ENCODE measurements at regions not wholly inside any gene's neighbourhood (a gene's known extent, or its start where the extent isn't known, plus 50 kb on each side); places are given as distances from the start of the nearest gene placed in this dataset.

GRCh38 chr10:75294518-75294865 lies 58.7 kb upstream of the COMTD1 start:
- DNase-seq (ENCODE audit: low spot score) = no peak

DNA sequence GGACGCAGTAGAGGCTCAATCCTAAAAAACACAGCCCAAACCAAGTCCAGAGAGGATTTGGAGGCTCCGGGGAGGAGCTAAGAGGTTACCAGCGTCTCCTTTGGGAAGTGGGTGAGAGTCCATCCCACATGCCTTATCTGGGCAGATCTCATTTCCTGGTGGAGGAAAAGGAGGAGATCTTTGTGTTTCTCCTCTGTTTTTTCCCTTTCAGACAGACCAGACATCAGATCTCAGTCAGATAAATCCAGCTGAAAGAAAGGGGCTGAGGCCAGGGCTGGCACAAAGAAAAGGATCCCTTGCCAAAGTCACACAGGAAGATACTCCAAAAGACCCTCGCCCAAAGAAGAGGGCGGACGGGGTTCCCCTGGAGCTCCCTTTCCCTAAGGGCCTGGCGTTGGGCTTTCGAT lies 58.3 kb upstream of the COMTD1 start:
- no peak for DNase-seq (ENCODE audit: low spot score)

DNA sequence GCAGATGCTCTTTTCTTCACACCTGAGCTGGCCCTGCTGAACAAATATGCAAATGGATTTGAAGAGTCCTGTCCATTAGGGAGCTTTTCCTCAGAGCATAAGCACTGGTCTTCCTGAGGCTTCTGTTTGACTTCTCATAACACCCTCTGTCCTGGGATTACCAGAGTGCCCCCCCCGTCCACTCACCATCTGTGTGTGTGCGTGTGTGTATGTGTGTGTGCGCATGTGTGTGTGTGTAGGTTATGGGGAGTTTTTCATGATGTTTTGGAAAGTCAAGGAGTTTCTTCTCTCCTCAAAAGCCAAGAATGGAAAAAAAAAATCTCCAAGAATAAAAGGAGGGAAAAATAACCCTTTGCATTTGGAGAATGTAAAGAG lies 57.7 kb upstream of the COMTD1 start:
- DNase-seq (ENCODE audit: low spot score) = no peak

GRCh38 chr10:75292794-75293445 lies 57.2 kb upstream of the COMTD1 start:
- no peak for DNase-seq (ENCODE audit: low spot score)

DNA sequence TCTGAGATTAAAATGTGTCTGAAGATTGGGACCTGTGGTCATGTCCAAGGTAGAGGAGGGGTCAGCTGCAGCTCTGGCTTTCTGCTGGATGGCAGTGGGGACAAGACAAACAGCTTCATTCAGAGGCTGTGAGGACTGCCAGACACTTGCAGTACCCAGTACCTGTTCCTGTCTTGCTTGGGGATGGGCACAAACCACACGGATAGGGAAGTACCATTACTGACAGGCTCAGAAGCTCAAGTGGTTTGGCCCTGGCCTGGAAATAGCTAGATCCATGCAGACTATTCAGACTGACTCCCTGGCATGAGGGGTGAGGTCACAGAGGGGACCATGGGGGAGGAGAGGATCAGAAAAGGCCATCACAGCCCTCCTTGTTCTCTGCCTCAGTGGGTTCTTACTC lies 56.0 kb upstream of the COMTD1 start:
- DNase-seq (ENCODE audit: low spot score) = no peak

DNA sequence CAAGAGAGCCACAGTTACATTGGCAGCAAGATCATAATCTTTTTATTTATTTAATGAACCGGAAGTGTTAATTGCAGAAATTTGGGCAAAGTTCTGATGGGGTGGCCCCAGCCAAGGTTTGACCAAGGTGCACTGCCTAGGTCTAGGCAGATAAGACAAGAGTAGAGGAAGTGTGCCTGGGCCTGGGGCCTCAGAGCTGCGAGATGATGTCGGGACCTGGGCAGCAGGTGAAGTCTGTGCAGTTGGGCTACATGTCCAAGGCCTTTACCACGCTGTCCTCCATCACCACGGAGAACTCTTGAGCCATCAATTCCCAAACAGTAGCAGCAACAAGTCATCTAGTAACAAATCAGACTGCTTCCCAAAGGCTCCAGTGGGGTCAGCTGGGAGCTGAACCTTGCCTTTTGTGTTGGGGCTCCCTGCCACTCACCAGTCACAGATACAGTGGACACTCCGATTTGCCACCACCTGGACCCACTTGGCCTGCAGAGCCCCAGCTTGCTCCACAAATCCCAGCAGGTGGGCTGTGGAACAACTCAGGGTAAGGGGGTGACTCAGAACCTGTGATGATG lies 52.5 kb upstream of the COMTD1 start:
- DNase-seq (ENCODE audit: low spot score) = no peak

DNA sequence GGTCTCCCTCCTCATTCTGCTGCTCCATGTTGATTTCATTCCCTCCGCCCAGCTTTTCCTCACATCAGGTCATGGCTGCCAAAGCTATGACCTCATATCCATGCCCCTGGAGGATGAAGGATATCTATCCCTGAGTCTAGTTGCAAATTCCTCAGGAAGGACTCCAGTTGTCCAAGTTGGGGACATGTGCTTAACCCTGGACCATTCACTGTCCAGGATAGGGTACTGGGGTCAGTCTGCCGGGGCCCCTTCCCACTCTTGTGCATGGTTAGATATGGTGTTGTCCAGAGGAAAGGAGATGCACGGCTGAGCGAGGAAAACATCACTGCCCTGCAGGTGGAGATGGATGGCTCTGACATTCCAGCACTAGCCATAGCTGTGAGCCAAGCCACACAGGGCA lies 51.9 kb upstream of the COMTD1 start:
- no peak for DNase-seq (ENCODE audit: low spot score)

GRCh38 chr10:75286901-75287300 lies 51.1 kb upstream of the COMTD1 start:
- no peak for DNase-seq (ENCODE audit: low spot score)

Data from HuH-7 (cell line).